ENCODE measurements at regions not wholly inside any gene's neighbourhood (a gene's known extent, or its start where the extent isn't known, plus 50 kb on each side); places are given as distances from the start of the nearest gene placed in this dataset.

GRCh38 chr2:195300631-195301030 lies 356.4 kb upstream of the SLC39A10 start:
- H3K36me3 ChIP-seq = no peaks in the 10 kb centered on the region
- H3K4me3 ChIP-seq (ENCODE audit: low read depth, low read length) = no peak overlapping the region
- no peak for DNase-seq
- TF ChIP-seq, protein P1, sequence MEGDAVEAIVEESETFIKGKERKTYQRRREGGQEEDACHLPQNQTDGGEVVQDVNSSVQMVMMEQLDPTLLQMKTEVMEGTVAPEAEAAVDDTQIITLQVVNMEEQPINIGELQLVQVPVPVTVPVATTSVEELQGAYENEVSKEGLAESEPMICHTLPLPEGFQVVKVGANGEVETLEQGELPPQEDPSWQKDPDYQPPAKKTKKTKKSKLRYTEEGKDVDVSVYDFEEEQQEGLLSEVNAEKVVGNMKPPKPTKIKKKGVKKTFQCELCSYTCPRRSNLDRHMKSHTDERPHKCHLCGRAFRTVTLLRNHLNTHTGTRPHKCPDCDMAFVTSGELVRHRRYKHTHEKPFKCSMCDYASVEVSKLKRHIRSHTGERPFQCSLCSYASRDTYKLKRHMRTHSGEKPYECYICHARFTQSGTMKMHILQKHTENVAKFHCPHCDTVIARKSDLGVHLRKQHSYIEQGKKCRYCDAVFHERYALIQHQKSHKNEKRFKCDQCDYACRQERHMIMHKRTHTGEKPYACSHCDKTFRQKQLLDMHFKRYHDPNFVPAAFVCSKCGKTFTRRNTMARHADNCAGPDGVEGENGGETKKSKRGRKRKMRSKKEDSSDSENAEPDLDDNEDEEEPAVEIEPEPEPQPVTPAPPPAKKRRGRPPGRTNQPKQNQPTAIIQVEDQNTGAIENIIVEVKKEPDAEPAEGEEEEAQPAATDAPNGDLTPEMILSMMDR (IDR thresholded peaks at IDR 0.05; ENCODE audit: low read depth, low read length) = no peak
- H3K27ac ChIP-seq = no peak overlapping the region
- H3K9me3 ChIP-seq (ENCODE audit: severe bottlenecking) = no peaks in the 10 kb centered on the region
- no peaks in the 10 kb centered on the region for H3K27me3 ChIP-seq (ENCODE audit: insufficient read depth, low read depth, severe bottlenecking)

DNA sequence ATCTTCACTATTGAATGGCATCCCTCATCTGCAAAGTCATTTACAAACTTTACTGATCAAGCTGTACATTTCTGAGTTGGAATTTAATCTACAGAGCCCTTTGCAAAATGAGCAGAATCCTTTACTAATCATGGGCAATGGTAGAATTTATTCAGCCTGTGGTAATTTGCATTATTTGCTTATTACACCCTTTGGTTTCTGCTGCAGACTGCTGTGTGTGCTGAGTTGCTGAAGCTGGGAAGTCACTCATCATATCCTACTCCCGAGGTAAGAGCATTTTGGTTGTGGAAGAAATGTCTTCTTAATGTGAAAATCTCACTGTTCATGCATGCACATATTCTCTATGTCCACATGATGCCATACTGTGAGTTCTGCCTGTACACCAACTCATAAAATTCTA lies 357.4 kb upstream of the SLC39A10 start:
- no peak for DNase-seq
- H3K27me3 ChIP-seq (ENCODE audit: insufficient read depth, low read depth, severe bottlenecking) = no peaks in the 10 kb centered on the region
- no peaks in the 10 kb centered on the region for H3K9me3 ChIP-seq (ENCODE audit: severe bottlenecking)
- H3K27ac ChIP-seq = no peak overlapping the region
- no peaks in the 10 kb centered on the region for H3K36me3 ChIP-seq
- H3K4me3 ChIP-seq (ENCODE audit: low read depth, low read length) = no peak overlapping the region
- TF ChIP-seq, protein P1 (IDR thresholded peaks at IDR 0.05; ENCODE audit: low read depth, low read length) = no peak

DNA sequence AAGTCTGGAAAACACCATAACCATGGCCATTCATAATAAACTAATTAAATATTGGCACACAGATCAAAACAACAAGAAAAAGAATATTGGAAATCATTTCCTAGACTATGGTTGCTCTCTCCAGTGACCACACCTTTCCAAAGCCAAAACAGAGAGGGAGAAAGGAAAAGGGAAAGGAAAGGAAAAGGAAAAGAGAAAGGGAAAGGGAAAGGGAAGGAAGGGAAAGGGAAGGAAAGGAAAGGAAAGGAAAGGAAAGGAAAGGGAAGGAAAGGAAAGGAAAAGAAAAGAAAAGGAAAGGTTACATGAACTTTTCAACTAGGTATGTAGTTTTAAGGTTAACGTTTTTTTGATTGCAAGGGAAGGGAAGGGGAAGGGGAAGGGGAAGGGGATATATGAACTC lies 360.5 kb upstream of the SLC39A10 start:
- Histone ChIP-seq H3K27me3 (ENCODE audit: insufficient read depth, low read depth, severe bottlenecking) (no peaks in the 10 kb centered on the region), H3K9me3 (ENCODE audit: severe bottlenecking) (no peaks in the 10 kb centered on the region), H3K27ac (no peak overlapping the region), H3K36me3 (no peaks in the 10 kb centered on the region), H3K4me3 (ENCODE audit: low read depth, low read length) (no peak overlapping the region)
- TF ChIP-seq, protein P1 (IDR thresholded peaks at IDR 0.05; ENCODE audit: low read depth, low read length) = no peak
- DNase-seq = no peak

DNA sequence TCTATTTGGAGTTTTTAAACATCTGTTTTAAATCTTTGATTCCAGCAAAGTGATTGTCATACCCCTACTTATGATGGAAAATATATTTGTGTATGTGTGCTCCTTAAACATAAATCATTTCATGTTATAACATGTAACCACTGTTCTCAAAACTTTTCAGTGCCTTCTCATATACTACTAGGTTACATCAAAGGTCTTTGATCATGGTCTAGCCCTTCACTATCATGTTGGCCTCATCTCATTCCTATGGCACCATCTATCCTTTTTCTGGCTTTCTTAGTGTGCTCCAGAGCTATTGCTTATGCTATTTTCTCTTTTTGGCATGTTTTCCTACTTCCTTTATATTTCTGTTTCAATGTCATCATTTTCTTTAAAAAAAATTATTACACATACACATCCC lies 367.9 kb upstream of the SLC39A10 start:
- Histone ChIP-seq H3K27me3 (ENCODE audit: insufficient read depth, low read depth, severe bottlenecking) (no peaks in the 10 kb centered on the region), H3K36me3 (no peaks in the 10 kb centered on the region)
- TF ChIP-seq, protein P1 (IDR thresholded peaks at IDR 0.05; ENCODE audit: low read depth, low read length) = no peak

GRCh38 chr2:195279840-195280427 lies 377.1 kb upstream of the SLC39A10 start:
- Histone ChIP-seq H3K4me3 (ENCODE audit: low read depth, low read length) (no peak overlapping the region), H3K9me3 (ENCODE audit: severe bottlenecking) (no peaks in the 10 kb centered on the region), H3K27me3 (ENCODE audit: insufficient read depth, low read depth, severe bottlenecking) (no peaks in the 10 kb centered on the region), H3K27ac (no peak overlapping the region), H3K36me3 (no peaks in the 10 kb centered on the region)
- TF ChIP-seq, protein P1 (IDR thresholded peaks at IDR 0.05; ENCODE audit: low read depth, low read length) = no peak
- no peak for DNase-seq

More for the DNA sequence above, 367.9 kb upstream of the SLC39A10 start:
- H3K4me3 ChIP-seq (ENCODE audit: low read depth, low read length) = no peak overlapping the region
- H3K27ac ChIP-seq = no peak overlapping the region
- DNase-seq = no peak
- H3K9me3 ChIP-seq (ENCODE audit: severe bottlenecking) = no peaks in the 10 kb centered on the region

- Histone ChIP-seq H3K9me3 (ENCODE audit: severe bottlenecking) (no peaks in the 10 kb centered on the region), H3K27ac (no peak overlapping the region), H3K36me3 (no peaks in the 10 kb centered on the region), H3K4me3 (ENCODE audit: low read depth, low read length) (no peak overlapping the region), H3K27me3 (ENCODE audit: insufficient read depth, low read depth, severe bottlenecking) (no peaks in the 10 kb centered on the region)
- no peak for DNase-seq
- TF ChIP-seq, protein P1 (IDR thresholded peaks at IDR 0.05; ENCODE audit: low read depth, low read length) = no peak
Observed at GRCh38 chr2:195270466-195271039, 386.5 kb upstream of the SLC39A10 start.

Data from WERI-Rb-1 (cell line).